A673 (cell line): ENCODE measurements at regions not wholly inside any gene's neighbourhood (a gene's known extent, or its start where the extent isn't known, plus 50 kb on each side); places are given as distances from the start of the nearest gene placed in this dataset.

Experiments
- BruUV-seq: library from RNA; stranded (reverse); fragments of 400-500 nt; replicated peaks from 2 replicates; lab custom pipeline; 2021; lab: Mats Ljungman, UMichigan
- CTCF ChIA-PET: fragments of 300-600 bp; sonication (Branson Sonifier 250); formaldehyde crosslinking; loops from one replicate; lab custom pipeline; 2022; ENCODE audit warnings: antibody characterized with exemption; lab: Charles Lee
- POLR2A ChIA-PET: fragments of 300-600 bp; sonication (Branson Sonifier 250); formaldehyde crosslinking; loops from one replicate; lab custom pipeline; 2022; ENCODE audit warnings: antibody characterized with exemption; ENCODE audit not compliant: low non-redundant PET; lab: Charles Lee
- DNase-seq: peaks from one replicate; pipeline ENCODE4 v3.0.0-alpha.2; 2015; ENCODE audit warnings: low spot score
- H3K27ac ChIP-seq: fragments of 200-600 bp; sonication (generic); 2 replicates; pipeline ENCODE4 v1.5.1; 2016; ENCODE audit warnings: mixed run types, low read depth, mild to moderate bottlenecking, mixed read lengths, antibody characterized with exemption, low read length; ENCODE audit not compliant: poor library complexity, severe bottlenecking
- H3K27me3 ChIP-seq: fragments of 200-600 bp; sonication (generic); replicated peaks from 2 replicates; pipeline ENCODE4 v1.6.1; 2017; ENCODE audit warnings: mixed run types, low read depth, mild to moderate bottlenecking, mixed read lengths, antibody characterized with exemption, low read length; ENCODE audit not compliant: insufficient read depth, poor library complexity
- H3K36me3 ChIP-seq: fragments of 200-600 bp; sonication (generic); 2 replicates; pipeline ENCODE4 v1.6.1; 2016; ENCODE audit warnings: mixed run types, mild to moderate bottlenecking, mixed read lengths, antibody characterized with exemption, low read length; ENCODE audit not compliant: insufficient read depth, poor library complexity, severe bottlenecking
- H3K4me1 ChIP-seq: fragments of 200-600 bp; sonication (generic); 2 replicates; pipeline ENCODE4 v1.6.1; 2017; ENCODE audit warnings: mixed run types, mild to moderate bottlenecking, mixed read lengths, antibody characterized with exemption, low read length; ENCODE audit not compliant: insufficient read depth, poor library complexity, severe bottlenecking
- H3K4me3 ChIP-seq: fragments of 200-600 bp; sonication (generic); 2 replicates; pipeline ENCODE4 v1.5.1; 2016; ENCODE audit warnings: low read depth, mixed run types, mild to moderate bottlenecking, mixed read lengths, low read length; ENCODE audit not compliant: poor library complexity, severe bottlenecking
- H3K9me3 ChIP-seq: fragments of 200-600 bp; sonication (generic); 2 replicates; pipeline ENCODE4 v1.6.1; 2016; ENCODE audit warnings: mixed run types, low read depth, mild to moderate bottlenecking, mixed read lengths, antibody characterized with exemption, low read length; ENCODE audit not compliant: poor library complexity, severe bottlenecking
- EZH2 ChIP-seq: fragments of 200-600 bp; sonication (generic); IDR thresholded peaks from 2 replicates; pipeline ENCODE4 v1.6.1; 2017; ENCODE audit warnings: borderline replicate concordance, low read depth, mild to moderate bottlenecking, mixed read lengths, antibody characterized with exemption, low read length; ENCODE audit not compliant: poor library complexity, severe bottlenecking
- intact Hi-C: fragments of 100-400 bp; cut with micrococcal nuclease; formaldehyde crosslinking; loops from one replicate; pipeline ENCODE4 v1.10.0; 2022; ENCODE audit not compliant: unreplicated experiment
- TF ChIP-seq, protein P1 (sequence below): fragments of 300-800, 200-600 bp; sonication (generic); conservative IDR thresholded peaks from 2 replicates; pipeline ENCODE4 v1.5.1; 2017; ENCODE audit warnings: low read depth, mild to moderate bottlenecking, antibody characterized with exemption, low read length, moderate library complexity, mixed read lengths

DNA sequence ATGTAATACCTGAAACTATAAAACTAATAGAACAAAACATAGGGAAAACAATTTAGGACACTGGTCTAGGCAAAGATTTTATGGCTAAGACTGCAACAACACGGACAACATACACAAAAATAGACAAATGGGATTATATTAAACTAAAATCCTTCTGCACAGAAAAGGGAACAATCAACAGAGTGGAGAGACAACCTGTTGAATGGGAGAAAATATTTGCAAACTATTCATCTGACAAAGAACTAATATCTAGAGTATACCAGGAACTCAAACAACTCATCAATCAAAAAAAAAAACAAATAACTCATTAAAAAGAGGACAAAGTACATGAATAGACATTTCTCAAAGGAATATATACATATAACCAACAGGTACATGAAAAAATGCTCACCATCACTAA is 174.5 kb downstream of the FNDC1 start:
- POLR2A ChIA-PET = no interaction called here
- DNase-seq = no peak
- CTCF ChIA-PET = no interaction called here
- no peaks in the 10 kb centered on the region for H3K36me3 ChIP-seq
- no peaks in the 10 kb centered on the region for H3K27me3 ChIP-seq
- intact Hi-C loops = no loop called here
- no peak overlapping the region for H3K27ac ChIP-seq
- BruUV-seq = no TSS peak
- TF ChIP-seq, protein P1, sequence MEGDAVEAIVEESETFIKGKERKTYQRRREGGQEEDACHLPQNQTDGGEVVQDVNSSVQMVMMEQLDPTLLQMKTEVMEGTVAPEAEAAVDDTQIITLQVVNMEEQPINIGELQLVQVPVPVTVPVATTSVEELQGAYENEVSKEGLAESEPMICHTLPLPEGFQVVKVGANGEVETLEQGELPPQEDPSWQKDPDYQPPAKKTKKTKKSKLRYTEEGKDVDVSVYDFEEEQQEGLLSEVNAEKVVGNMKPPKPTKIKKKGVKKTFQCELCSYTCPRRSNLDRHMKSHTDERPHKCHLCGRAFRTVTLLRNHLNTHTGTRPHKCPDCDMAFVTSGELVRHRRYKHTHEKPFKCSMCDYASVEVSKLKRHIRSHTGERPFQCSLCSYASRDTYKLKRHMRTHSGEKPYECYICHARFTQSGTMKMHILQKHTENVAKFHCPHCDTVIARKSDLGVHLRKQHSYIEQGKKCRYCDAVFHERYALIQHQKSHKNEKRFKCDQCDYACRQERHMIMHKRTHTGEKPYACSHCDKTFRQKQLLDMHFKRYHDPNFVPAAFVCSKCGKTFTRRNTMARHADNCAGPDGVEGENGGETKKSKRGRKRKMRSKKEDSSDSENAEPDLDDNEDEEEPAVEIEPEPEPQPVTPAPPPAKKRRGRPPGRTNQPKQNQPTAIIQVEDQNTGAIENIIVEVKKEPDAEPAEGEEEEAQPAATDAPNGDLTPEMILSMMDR = no peak
- TF ChIP-seq EZH2 = no peak
- no peak overlapping the region for H3K4me3 ChIP-seq
- H3K4me1 ChIP-seq = no peaks in the 10 kb centered on the region
- H3K9me3 ChIP-seq = no peaks in the 10 kb centered on the region

DNA sequence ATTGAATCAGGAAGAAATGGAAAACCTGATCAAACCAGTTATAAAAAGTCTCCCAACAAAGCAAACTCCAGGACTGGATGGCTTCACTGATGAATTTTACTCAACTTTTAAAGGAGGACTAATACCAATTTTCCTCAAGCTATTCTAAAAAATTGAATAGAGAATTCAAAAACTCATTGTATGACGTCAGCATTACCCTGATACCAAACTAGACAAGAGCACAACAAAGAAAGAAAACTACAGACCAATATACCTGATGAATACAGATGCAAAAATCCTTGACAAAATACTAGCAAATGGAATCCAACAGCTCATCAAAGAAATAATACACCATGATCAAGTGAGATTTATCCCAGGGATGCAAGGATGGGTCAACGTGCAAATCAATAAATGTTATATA is 172.9 kb downstream of the FNDC1 start:
- POLR2A ChIA-PET = no interaction called here
- BruUV-seq = no TSS peak
- no peak overlapping the region for H3K27ac ChIP-seq
- no peak for DNase-seq
- intact Hi-C loops = no loop called here
- no peak for TF ChIP-seq EZH2
- TF ChIP-seq, protein P1 = no peak
- H3K27me3 ChIP-seq = no peaks in the 10 kb centered on the region
- no peaks in the 10 kb centered on the region for H3K9me3 ChIP-seq
- no peaks in the 10 kb centered on the region for H3K4me1 ChIP-seq
- H3K4me3 ChIP-seq = no peak overlapping the region
- CTCF ChIA-PET = no interaction called here
- H3K36me3 ChIP-seq = no peaks in the 10 kb centered on the region

- H3K9me3 ChIP-seq = no peaks in the 10 kb centered on the region
- H3K36me3 ChIP-seq = no peaks in the 10 kb centered on the region
- no TSS peak for BruUV-seq
- no peaks in the 10 kb centered on the region for H3K4me1 ChIP-seq
- H3K4me3 ChIP-seq = no peak overlapping the region
- no peak overlapping the region for H3K27ac ChIP-seq
- no peak for DNase-seq
- intact Hi-C loops = no loop called here
- ChIA-PET CTCF (no interaction called here), POLR2A (no interaction called here)
- TF ChIP-seq, protein P1 = no peak
- no peak for TF ChIP-seq EZH2
- no peaks in the 10 kb centered on the region for H3K27me3 ChIP-seq
These were observed 164.9 kb downstream of the FNDC1 start for GRCh38 chr6:159334068-159334467.
